ENCODE measurements at regions not wholly inside any gene's neighbourhood (a gene's known extent, or its start where the extent isn't known, plus 50 kb on each side); places are given as distances from the start of the nearest gene placed in this dataset.

DNA sequence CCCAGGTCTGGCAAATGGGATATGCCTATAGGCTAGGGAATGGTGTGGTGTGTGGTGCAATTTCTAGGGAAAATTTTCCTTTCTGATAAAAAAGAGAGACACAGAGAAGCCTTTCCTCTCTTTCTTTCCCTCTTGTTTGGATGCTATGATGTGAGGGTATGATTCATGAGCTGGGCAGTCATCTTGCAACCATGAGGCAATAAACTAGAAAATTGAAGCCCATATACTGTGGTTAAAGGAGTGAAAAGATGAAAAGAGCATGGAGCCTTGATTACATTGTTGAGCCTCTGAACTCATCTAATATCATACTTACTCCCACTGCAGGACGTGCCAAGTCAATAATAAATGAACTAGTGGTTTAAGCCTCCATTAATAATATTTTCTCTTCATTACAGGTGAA is 215.6 kb downstream of the HAUS1 start:
- WGBS (ENCODE audit: insufficient coverage, low coverage, missing lambda C conversion rate): 7% methylated on average over 1 of the region's 1 CpG
- in situ Hi-C loops (cut with MboI) (no loop called here), intact Hi-C loops (cut with micrococcal nuclease) (no loop called here)
- H3K27ac ChIP-seq (ENCODE audit: extremely low read depth, low read depth, low read length): no peak overlapping the region
- ATAC-seq (no peak), DNase-seq (ENCODE audit: extremely low read depth in 1 of 4, low spot score in 3 of 4) (no peak), FAIRE-seq (no peak)
- H3K9me1 ChIP-seq (ENCODE audit: control insufficient read depth, insufficient read depth, low read length): no peaks in the 10 kb centered on the region
- no peaks in the 10 kb centered on the region; a peak in 1 of 5 replicates for H3K4me1 ChIP-seq (replicated peaks in 1 of 2; ENCODE audit: control insufficient read depth in 2 of 2, insufficient read depth in 2 of 2, low read length in 2 of 2)
- H3K36me3 ChIP-seq (ENCODE audit: control insufficient read depth, insufficient read depth, low read length): no peaks in the 10 kb centered on the region
- no peak overlapping the region for H2AFZ ChIP-seq (ENCODE audit: low read depth, low read length)
- no peak overlapping the region for H3K4me2 ChIP-seq (ENCODE audit: insufficient read depth, low read length)
- BruUV-seq (replicated peaks): no TSS peak
- H3K9ac ChIP-seq (ENCODE audit: insufficient read depth in 1 of 2, low read depth in 2 of 2, low read length in 2 of 2): no peak overlapping the region
- TF ChIP-seq HMG20B (CRISPR knock-in tag; IDR thresholded peaks at IDR 0.05) (no peak), PURB (CRISPR knock-in tag; IDR thresholded peaks at IDR 0.05; ENCODE audit: low read depth) (no peak), XRCC3 (IDR thresholded peaks at IDR 0.05) (no peak), PHF21A (IDR thresholded peaks at IDR 0.05; ENCODE audit: borderline replicate concordance, low read depth) (no peak), POU5F1 (IDR thresholded peaks at IDR 0.05; ENCODE audit: borderline replicate concordance, low read depth, low read length, partially characterized antibody) (no peak), ZNF695 (CRISPR knock-in tag; IDR thresholded peaks at IDR 0.05) (no peak), MIER1 (IDR thresholded peaks at IDR 0.05; ENCODE audit: low read depth) (no peak), ESRRB (CRISPR knock-in tag; IDR thresholded peaks at IDR 0.05; ENCODE audit: borderline replicate concordance) (no peak), ZNF165 (CRISPR knock-in tag; IDR thresholded peaks at IDR 0.05; ENCODE audit: borderline replicate concordance) (no peak)
- TF ChIP-seq, protein P1, sequence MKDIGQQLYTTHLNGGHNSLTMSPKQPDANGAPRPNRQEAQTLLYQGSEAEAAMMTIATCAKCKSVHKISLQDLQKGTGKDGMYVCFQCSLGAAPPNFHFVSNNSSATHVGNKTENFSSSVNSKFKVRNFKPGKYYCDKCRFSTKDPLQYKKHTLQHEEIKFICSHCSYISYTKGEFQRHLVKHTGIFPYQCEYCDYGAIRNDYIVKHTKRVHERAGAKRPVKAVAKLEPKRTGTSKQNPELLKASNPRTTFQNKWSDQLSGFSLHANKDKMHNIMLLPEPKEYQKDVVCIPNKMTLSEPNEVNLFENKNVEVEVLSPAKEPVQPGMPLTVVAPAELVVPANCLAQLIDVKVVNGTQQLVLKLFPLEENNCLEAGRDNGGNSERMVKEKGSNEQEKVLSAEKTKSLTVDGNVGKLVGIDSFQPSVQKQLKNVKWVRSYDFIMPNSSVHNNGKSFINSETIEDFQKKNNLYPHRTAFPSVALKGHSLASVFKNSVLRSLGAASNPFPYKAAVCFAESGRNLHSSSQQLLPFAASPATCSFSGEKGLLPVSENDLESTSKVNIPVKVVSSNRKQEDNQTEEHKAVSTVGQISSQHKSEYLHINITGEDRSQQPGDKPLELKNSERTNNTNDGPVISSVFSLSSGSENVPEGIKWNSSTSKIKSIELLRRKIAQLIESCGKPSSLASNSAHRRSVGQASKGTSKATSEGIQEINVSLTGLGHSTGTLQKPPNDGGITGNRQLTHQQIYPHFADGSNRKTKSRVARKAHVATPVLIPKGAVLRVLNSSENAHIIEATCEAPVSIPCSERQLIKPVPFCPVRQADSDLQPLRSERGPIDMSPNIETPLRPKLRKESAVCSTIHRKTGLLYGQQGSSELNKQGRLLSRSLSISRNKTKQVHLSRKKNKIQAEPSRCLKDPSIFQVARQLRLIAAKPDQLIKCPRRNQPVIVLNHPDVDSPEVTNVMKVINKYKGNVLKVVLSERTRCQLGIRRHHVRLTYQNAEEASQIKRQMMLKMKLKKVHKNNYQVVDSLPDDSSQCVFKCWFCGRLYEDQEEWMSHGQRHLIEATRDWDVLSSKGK (CRISPR knock-in tag; IDR thresholded peaks at IDR 0.05): no peak
- TF ChIP-seq, protein P2, sequence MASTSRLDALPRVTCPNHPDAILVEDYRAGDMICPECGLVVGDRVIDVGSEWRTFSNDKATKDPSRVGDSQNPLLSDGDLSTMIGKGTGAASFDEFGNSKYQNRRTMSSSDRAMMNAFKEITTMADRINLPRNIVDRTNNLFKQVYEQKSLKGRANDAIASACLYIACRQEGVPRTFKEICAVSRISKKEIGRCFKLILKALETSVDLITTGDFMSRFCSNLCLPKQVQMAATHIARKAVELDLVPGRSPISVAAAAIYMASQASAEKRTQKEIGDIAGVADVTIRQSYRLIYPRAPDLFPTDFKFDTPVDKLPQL (IDR thresholded peaks at IDR 0.05; ENCODE audit: extremely low read depth, insufficient read length): no peak
- TF ChIP-seq, protein P3, sequence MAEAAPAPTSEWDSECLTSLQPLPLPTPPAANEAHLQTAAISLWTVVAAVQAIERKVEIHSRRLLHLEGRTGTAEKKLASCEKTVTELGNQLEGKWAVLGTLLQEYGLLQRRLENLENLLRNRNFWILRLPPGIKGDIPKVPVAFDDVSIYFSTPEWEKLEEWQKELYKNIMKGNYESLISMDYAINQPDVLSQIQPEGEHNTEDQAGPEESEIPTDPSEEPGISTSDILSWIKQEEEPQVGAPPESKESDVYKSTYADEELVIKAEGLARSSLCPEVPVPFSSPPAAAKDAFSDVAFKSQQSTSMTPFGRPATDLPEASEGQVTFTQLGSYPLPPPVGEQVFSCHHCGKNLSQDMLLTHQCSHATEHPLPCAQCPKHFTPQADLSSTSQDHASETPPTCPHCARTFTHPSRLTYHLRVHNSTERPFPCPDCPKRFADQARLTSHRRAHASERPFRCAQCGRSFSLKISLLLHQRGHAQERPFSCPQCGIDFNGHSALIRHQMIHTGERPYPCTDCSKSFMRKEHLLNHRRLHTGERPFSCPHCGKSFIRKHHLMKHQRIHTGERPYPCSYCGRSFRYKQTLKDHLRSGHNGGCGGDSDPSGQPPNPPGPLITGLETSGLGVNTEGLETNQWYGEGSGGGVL (CRISPR knock-in tag; IDR thresholded peaks at IDR 0.05): no peak
- TF ChIP-seq, protein P4, sequence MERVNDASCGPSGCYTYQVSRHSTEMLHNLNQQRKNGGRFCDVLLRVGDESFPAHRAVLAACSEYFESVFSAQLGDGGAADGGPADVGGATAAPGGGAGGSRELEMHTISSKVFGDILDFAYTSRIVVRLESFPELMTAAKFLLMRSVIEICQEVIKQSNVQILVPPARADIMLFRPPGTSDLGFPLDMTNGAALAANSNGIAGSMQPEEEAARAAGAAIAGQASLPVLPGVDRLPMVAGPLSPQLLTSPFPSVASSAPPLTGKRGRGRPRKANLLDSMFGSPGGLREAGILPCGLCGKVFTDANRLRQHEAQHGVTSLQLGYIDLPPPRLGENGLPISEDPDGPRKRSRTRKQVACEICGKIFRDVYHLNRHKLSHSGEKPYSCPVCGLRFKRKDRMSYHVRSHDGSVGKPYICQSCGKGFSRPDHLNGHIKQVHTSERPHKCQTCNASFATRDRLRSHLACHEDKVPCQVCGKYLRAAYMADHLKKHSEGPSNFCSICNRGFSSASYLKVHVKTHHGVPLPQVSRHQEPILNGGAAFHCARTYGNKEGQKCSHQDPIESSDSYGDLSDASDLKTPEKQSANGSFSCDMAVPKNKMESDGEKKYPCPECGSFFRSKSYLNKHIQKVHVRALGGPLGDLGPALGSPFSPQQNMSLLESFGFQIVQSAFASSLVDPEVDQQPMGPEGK (CRISPR knock-in tag; IDR thresholded peaks at IDR 0.05; ENCODE audit: borderline replicate concordance): no peak
- no peaks in the 10 kb centered on the region for H4K20me1 ChIP-seq (replicated peaks; ENCODE audit: control insufficient read depth, insufficient read depth, low read length)
- H3K9me3 ChIP-seq (replicated peaks; ENCODE audit: control insufficient read depth, insufficient read depth, low read depth, low read length): no peaks in the 10 kb centered on the region
- POLR2A ChIA-PET: interaction anchor here (0.6 kb wide), 1 partner anchor 146 kb away, joined by 3 read pairs; no protein-coding TSS in a partner anchor
- peaks cover 0 to 18% of the 10 kb centered on the region in 2 experiments; a peak in 2 of 5 replicates for H3K27me3 ChIP-seq (ENCODE audit: control insufficient read depth in 2 of 2, insufficient read depth in 2 of 2, low read length in 2 of 2)
- no peaks in the 10 kb centered on the region for H3K79me2 ChIP-seq (ENCODE audit: control insufficient read depth, insufficient read depth, low read length)
- H3K4me3 ChIP-seq: no peak overlapping the region
- CTCF ChIA-PET (ENCODE audit: low intra/inter-chr PET ratio): no interaction called here
